ENCODE measurements at regions not wholly inside any gene's neighbourhood (a gene's known extent, or its start where the extent isn't known, plus 50 kb on each side); places are given as distances from the start of the nearest gene placed in this dataset.

- Mint-ChIP-seq H3K4me3 (no peak overlapping the region), H3K27me3 (ENCODE audit: insufficient read depth) (peaks cover 9% of the 10 kb centered on the region), H3K4me1 (ENCODE audit: low read depth) (no peaks in the 10 kb centered on the region), H3K9me3 (peaks cover 12% of the 10 kb centered on the region), H3K36me3 (ENCODE audit: low read depth) (0 out of 2 replicates have a peak, but pooled peaks cover 4% of the 10 kb centered on the region), H3K27ac (no peak overlapping the region)
- no peak for TF ChIP-seq CTCF (IDR thresholded peaks at IDR 0.05)
- DNase-seq: no peak
These were observed 128.8 kb downstream of the DHX35 start for GRCh38 chr20:39090906-39091305.

- TF ChIP-seq CTCF (IDR thresholded peaks at IDR 0.05): no peak
These were observed 127.7 kb downstream of the DHX35 start for GRCh38 chr20:39089797-39090196.

More at GRCh38 chr20:39089797-39090196, 127.7 kb downstream of the DHX35 start:
- no peak for DNase-seq
- Mint-ChIP-seq H3K9me3 (peaks cover 12% of the 10 kb centered on the region), H3K27ac (no peak overlapping the region), H3K36me3 (ENCODE audit: low read depth) (0 out of 2 replicates have a peak, but pooled peaks cover 4% of the 10 kb centered on the region), H3K27me3 (ENCODE audit: insufficient read depth) (peaks cover 14% of the 10 kb centered on the region), H3K4me1 (ENCODE audit: low read depth) (no peaks in the 10 kb centered on the region), H3K4me3 (no peak overlapping the region)
